ENCODE measurements at regions not wholly inside any gene's neighbourhood (a gene's known extent, or its start where the extent isn't known, plus 50 kb on each side); places are given as distances from the start of the nearest gene placed in this dataset.

- H3K4me1 ChIP-seq (ENCODE audit: control insufficient read depth in 4 of 4, insufficient read depth in 4 of 4, low read length in 3 of 4): no peaks in the 10 kb centered on the region
- DNase-seq (ENCODE audit: low spot score): no peak
- no peaks in the 10 kb centered on the region for H3K27me3 ChIP-seq (ENCODE audit: control insufficient read depth in 4 of 4, insufficient read depth in 4 of 4, low read length in 3 of 4)
- H3K4me3 ChIP-seq (ENCODE audit: low read depth in 1 of 3, low read length in 3 of 3): no peak overlapping the region
- H3K9ac ChIP-seq (ENCODE audit: low read depth in 1 of 2, low read length in 2 of 2): no peak overlapping the region
- WGBS: 66% methylated on average over 7 of the region's 7 CpGs
- no peaks in the 10 kb centered on the region for H3K36me3 ChIP-seq (ENCODE audit: control insufficient read depth in 4 of 4, insufficient read depth in 3 of 4, low read depth in 1 of 4, low read length in 3 of 4)
- TF ChIP-seq HNF4G (IDR thresholded peaks at IDR 0.05) (no peak), HNF4A (conservative IDR thresholded peaks at IDR 0.05) (no peak), FOXA2 (IDR thresholded peaks at IDR 0.05) (no peak), RXRA (IDR thresholded peaks at IDR 0.05) (no peak), RAD21 (IDR thresholded peaks at IDR 0.05) (no peak), YY1 (IDR thresholded peaks at IDR 0.05) (no peak), ZBTB33 (IDR thresholded peaks at IDR 0.05) (no peak), GABPA (IDR thresholded peaks at IDR 0.05 in 1 of 2, conservative IDR thresholded peaks at IDR 0.05 in 1 of 2) (no peak), TAF1 (conservative IDR thresholded peaks at IDR 0.05) (no peak), NR2F2 (IDR thresholded peaks at IDR 0.05) (no peak)
- no peaks in the 10 kb centered on the region for H3K9me3 ChIP-seq (ENCODE audit: control insufficient read depth in 4 of 4, low read length in 3 of 4)
- no peak overlapping the region for H3K27ac ChIP-seq (ENCODE audit: low read depth in 1 of 2, low read length in 2 of 2)
These were observed 156.2 kb upstream of the CPNE8 start for GRCh38 chr12:39061576-39061975.

DNA sequence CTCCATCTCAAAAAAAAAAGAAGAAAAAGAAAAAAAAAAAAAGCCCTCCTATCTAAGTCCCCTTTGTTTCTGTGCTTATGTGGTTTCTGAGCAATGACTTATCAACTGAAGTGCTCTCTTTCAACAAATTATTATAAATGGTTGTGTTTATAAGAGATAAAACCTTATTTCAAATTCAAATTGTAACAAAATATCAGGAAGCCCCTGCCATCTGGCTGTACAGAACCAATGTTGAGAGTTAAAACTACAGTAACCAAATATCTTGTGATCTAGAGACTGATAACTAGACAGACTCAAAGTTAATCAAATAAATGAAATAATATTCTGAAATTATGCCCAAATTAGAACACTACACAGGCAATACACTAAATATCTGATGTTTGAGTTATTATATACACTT, 143.0 kb upstream of the CPNE8 start:
- no peak overlapping the region for H3K4me3 ChIP-seq (ENCODE audit: low read depth in 1 of 3, low read length in 3 of 3)

More for the DNA sequence above, 143.0 kb upstream of the CPNE8 start:
- Histone ChIP-seq H3K36me3 (ENCODE audit: control insufficient read depth in 4 of 4, insufficient read depth in 3 of 4, low read depth in 1 of 4, low read length in 3 of 4) (no peaks in the 10 kb centered on the region), H3K9me3 (ENCODE audit: control insufficient read depth in 4 of 4, low read length in 3 of 4) (no peaks in the 10 kb centered on the region), H3K4me1 (ENCODE audit: control insufficient read depth in 4 of 4, insufficient read depth in 4 of 4, low read length in 3 of 4) (no peaks in the 10 kb centered on the region), H3K9ac (ENCODE audit: low read depth in 1 of 2, low read length in 2 of 2) (no peak overlapping the region), H3K27me3 (ENCODE audit: control insufficient read depth in 4 of 4, insufficient read depth in 4 of 4, low read length in 3 of 4) (no peaks in the 10 kb centered on the region), H3K27ac (ENCODE audit: low read depth in 1 of 2, low read length in 2 of 2) (no peak overlapping the region)
- DNase-seq (ENCODE audit: low spot score): no peak
- TF ChIP-seq, protein P1, sequence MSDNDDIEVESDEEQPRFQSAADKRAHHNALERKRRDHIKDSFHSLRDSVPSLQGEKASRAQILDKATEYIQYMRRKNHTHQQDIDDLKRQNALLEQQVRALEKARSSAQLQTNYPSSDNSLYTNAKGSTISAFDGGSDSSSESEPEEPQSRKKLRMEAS (IDR thresholded peaks at IDR 0.05): no peak
- TF ChIP-seq GABPA (IDR thresholded peaks at IDR 0.05 in 1 of 2, conservative IDR thresholded peaks at IDR 0.05 in 1 of 2) (no peak), CTCF (IDR thresholded peaks at IDR 0.05; ENCODE audit: low read depth, low read length, missing input control) (no peak), FOXA2 (IDR thresholded peaks at IDR 0.05) (no peak), ZBTB33 (IDR thresholded peaks at IDR 0.05) (no peak)

All from liver (tissue), 8 donors.